Endodermal cell (in vitro differentiated cells): ENCODE measurements at regions not wholly inside any gene's neighbourhood (a gene's known extent, or its start where the extent isn't known, plus 50 kb on each side); places are given as distances from the start of the nearest gene placed in this dataset.

ENCODE experiments used
- DNase-seq: peaks from one replicate; pipeline ENCODE4 v3.0.0-alpha.2; 2017
- H3K27ac ChIP-seq: 2 replicates; pipeline ENCODE4 v1.5.1; 2013; ENCODE audit warnings: mild to moderate bottlenecking, low read depth, low read length, moderate library complexity
- H3K27me3 ChIP-seq: 2 replicates; pipeline ENCODE4 v1.6.1; 2013; ENCODE audit warnings: mild to moderate bottlenecking, low read length, moderate library complexity; ENCODE audit not compliant: insufficient read depth, control insufficient read depth, poor library complexity, severe bottlenecking
- H3K36me3 ChIP-seq: 2 replicates; pipeline ENCODE4 v1.7.0; 2013; ENCODE audit warnings: mild to moderate bottlenecking, low read length, moderate library complexity; ENCODE audit not compliant: control insufficient read depth, insufficient read depth
- H3K4me1 ChIP-seq: one replicate; pipeline ENCODE4 v1.7.0; 2013; ENCODE audit warnings: low read length; ENCODE audit not compliant: control insufficient read depth, insufficient read depth
- H3K4me3 ChIP-seq: 2 replicates; pipeline ENCODE4 v1.5.1; 2013; ENCODE audit warnings: mild to moderate bottlenecking, low read length, moderate library complexity
- H3K9ac ChIP-seq: 2 replicates; pipeline ENCODE4 v1.6.1; 2013; ENCODE audit warnings: mild to moderate bottlenecking, low read length, moderate library complexity; ENCODE audit not compliant: poor library complexity, severe bottlenecking; ENCODE audit errors: extremely low read depth
- H3K9me3 ChIP-seq: 2 replicates; pipeline ENCODE4 v1.6.1; 2013; ENCODE audit warnings: mild to moderate bottlenecking, low read length, moderate library complexity; ENCODE audit not compliant: control insufficient read depth
- H3K27ac Mint-ChIP-seq: 2 replicates; pipeline ENCODE4 v1.8.0; 2020; ENCODE audit warnings: mixed read lengths
- H3K27me3 Mint-ChIP-seq: 2 replicates; pipeline ENCODE4 v1.8.0; 2021; ENCODE audit warnings: mild to moderate bottlenecking, mixed read lengths; ENCODE audit not compliant: insufficient read depth
- H3K36me3 Mint-ChIP-seq: 2 replicates; pipeline ENCODE4 v1.8.0; 2020; ENCODE audit warnings: low read depth, mixed read lengths
- H3K4me1 Mint-ChIP-seq: 2 replicates; pipeline ENCODE4 v1.8.0; 2020; ENCODE audit warnings: mixed read lengths
- H3K4me3 Mint-ChIP-seq: 2 replicates; pipeline ENCODE4 v1.8.0; 2020; ENCODE audit warnings: mild to moderate bottlenecking, moderate library complexity, mixed read lengths
- H3K9me3 Mint-ChIP-seq: 2 replicates; pipeline ENCODE4 v1.8.0; 2020; ENCODE audit warnings: mild to moderate bottlenecking, mixed read lengths
- CTCF ChIP-seq: fragments of 200-600 bp; sonication (generic); conservative IDR thresholded peaks from 2 replicates; pipeline ENCODE4 v1.5.0; 2021; ENCODE audit warnings: antibody characterized with exemption, mild to moderate bottlenecking
- WGBS, 2 experiments: methylation state at CpG; one replicate each; pipeline versions ENCODE4 v1.1.5 to v1.1.7; 2013; ENCODE audit warnings: missing lambda C conversion rate in 2 of 2, mixed read lengths in 1 of 2; ENCODE audit not compliant: insufficient coverage in 1 of 2, insufficient read length in 1 of 2; 5-methylcytosine and 5-hydroxymethylcytosine counted together

- Mint-ChIP-seq H3K4me1 (peaks cover 18% of the 10 kb centered on the region), H3K36me3 (no peaks in the 10 kb centered on the region), H3K4me3 (no peak overlapping the region), H3K27me3 (no peaks in the 10 kb centered on the region), H3K27ac (no peak overlapping the region), H3K9me3 (peaks cover 2% of the 10 kb centered on the region)
- Histone ChIP-seq H3K27ac (no peak overlapping the region), H3K9me3 (no peaks in the 10 kb centered on the region), H3K27me3 (no peaks in the 10 kb centered on the region), H3K36me3 (no peaks in the 10 kb centered on the region), H3K4me1 (peaks cover 3% of the 10 kb centered on the region), H3K9ac (no peak overlapping the region), H3K4me3 (no peak overlapping the region)
- WGBS, 2 experiments: 91 to 94% methylated on average over 2 to 3 of the region's 3 CpGs
- no peak for DNase-seq
- no peak for TF ChIP-seq CTCF
Measured at GRCh38 chr1:184912392-184912791, 61.9 kb downstream of the NIBAN1 start.

GRCh38 chr1:184911830-184912229 is 62.5 kb downstream of the NIBAN1 start:
- Mint-ChIP-seq H3K36me3 (no peaks in the 10 kb centered on the region), H3K9me3 (peaks cover 2% of the 10 kb centered on the region), H3K4me1 (peaks cover 18% of the 10 kb centered on the region), H3K4me3 (no peak overlapping the region), H3K27ac (no peak overlapping the region), H3K27me3 (no peaks in the 10 kb centered on the region)
- Histone ChIP-seq H3K36me3 (no peaks in the 10 kb centered on the region), H3K27ac (no peak overlapping the region), H3K4me1 (peaks cover 4% of the 10 kb centered on the region), H3K27me3 (no peaks in the 10 kb centered on the region), H3K9me3 (no peaks in the 10 kb centered on the region), H3K4me3 (no peak overlapping the region), H3K9ac (no peak overlapping the region)
- no peak for TF ChIP-seq CTCF
- no peak for DNase-seq
- WGBS, 2 experiments: 95 to 100% methylated on average over 1 to 2 of the region's 2 CpGs

- no peak overlapping the region for H3K27ac Mint-ChIP-seq
- no peaks in the 10 kb centered on the region for H3K36me3 ChIP-seq
- H3K4me3 Mint-ChIP-seq: no peak overlapping the region
- H3K4me1 ChIP-seq: peaks cover 7% of the 10 kb centered on the region
- no peak overlapping the region for H3K4me3 ChIP-seq
- H3K27me3 ChIP-seq: no peaks in the 10 kb centered on the region
- 97% methylated on average over 1 of the region's 1 CpG; no CpG with 5 or more reads in 1 of the 2 experiments for WGBS, 2 experiments
- DNase-seq: no peak
- no peaks in the 10 kb centered on the region for H3K9me3 ChIP-seq
- H3K27ac ChIP-seq: no peak overlapping the region
- H3K4me1 Mint-ChIP-seq: peaks cover 18% of the 10 kb centered on the region
- no peaks in the 10 kb centered on the region for H3K36me3 Mint-ChIP-seq
- no peak overlapping the region for H3K9ac ChIP-seq
- TF ChIP-seq CTCF: no peak
- H3K9me3 Mint-ChIP-seq: peaks cover 2% of the 10 kb centered on the region
- no peaks in the 10 kb centered on the region for H3K27me3 Mint-ChIP-seq
Measured at GRCh38 chr1:184911103-184911745, 63.1 kb downstream of the NIBAN1 start.
